Keratinocyte (primary cell): ENCODE measurements at regions not wholly inside any gene's neighbourhood (a gene's known extent, or its start where the extent isn't known, plus 50 kb on each side); places are given as distances from the start of the nearest gene placed in this dataset.

Experiments used
- DNase-seq: peaks from one replicate; pipeline ENCODE4 v3.0.0-alpha.2; 2011; ENCODE audit warnings: low read depth, missing footprints, low spot score
- FAIRE-seq: peaks from 2 replicates; lab custom pipeline; 2011; peaks lifted over from hg19 to GRCh38; lab: Jason Lieb, UNC
- H2AFZ ChIP-seq: 2 replicates; pipeline ENCODE4 v1.6.0; 2012; ENCODE audit warnings: low read length, control low read depth, inconsistent platforms; ENCODE audit not compliant: control insufficient read depth
- H3K27ac ChIP-seq: 2 replicates; pipeline ENCODE4 v1.5.1; 2011; ENCODE audit warnings: low read length; ENCODE audit not compliant: control insufficient read depth, insufficient read depth
- H3K27me3 ChIP-seq: 3 replicates; pipeline ENCODE4 v1.6.0; 2011; ENCODE audit warnings: low read length; ENCODE audit not compliant: control insufficient read depth, insufficient read depth; ENCODE audit errors: extremely low read depth
- H3K36me3 ChIP-seq, 2 experiments: 2 replicates in 1 of 2; 3 replicates in 1 of 2; pipeline ENCODE4 v1.5.1; 2011; ENCODE audit warnings: low read length in 2 of 2, mild to moderate bottlenecking in 1 of 2; ENCODE audit not compliant: control insufficient read depth in 2 of 2, insufficient read depth in 2 of 2; ENCODE audit errors: extremely low read depth in 1 of 2
- H3K4me1 ChIP-seq: 3 replicates; pipeline ENCODE4 v1.5.1; 2011; ENCODE audit warnings: low read length; ENCODE audit not compliant: control insufficient read depth, insufficient read depth; ENCODE audit errors: extremely low read depth
- H3K4me2 ChIP-seq: 3 replicates; pipeline ENCODE4 v1.6.0; 2011; ENCODE audit warnings: low read depth, low read length; ENCODE audit not compliant: control insufficient read depth, insufficient read depth; ENCODE audit errors: extremely low read depth
- H3K4me3 ChIP-seq, 3 experiments: fragments of 200-600 bp in 1 of 3; sonication (generic) in 1 of 3; 2 replicates in 2 of 3; 3 replicates in 1 of 3; pipeline ENCODE4 v1.5.1; 2011 to 2016; ENCODE audit warnings: low read length in 3 of 3, mild to moderate bottlenecking in 3 of 3, control low read depth in 2 of 3, inconsistent platforms in 1 of 3, low read depth in 1 of 3, mixed read lengths in 1 of 3, mixed run types in 1 of 3, moderate library complexity in 1 of 3; ENCODE audit not compliant: control insufficient read depth in 2 of 3, insufficient read depth in 2 of 3; ENCODE audit errors: extremely low read depth in 1 of 3
- H3K79me2 ChIP-seq: 2 replicates; pipeline ENCODE4 v1.6.0; 2012; ENCODE audit warnings: low read length; ENCODE audit not compliant: control insufficient read depth, insufficient read depth
- H3K9ac ChIP-seq: 3 replicates; pipeline ENCODE4 v1.6.0; 2011; ENCODE audit warnings: low read length; ENCODE audit not compliant: control insufficient read depth, insufficient read depth; ENCODE audit errors: extremely low read depth
- H3K9me1 ChIP-seq: 3 replicates; pipeline ENCODE4 v1.6.0; 2011; ENCODE audit warnings: low read length; ENCODE audit not compliant: control insufficient read depth, insufficient read depth; ENCODE audit errors: extremely low read depth
- H3K9me3 ChIP-seq: 2 replicates; pipeline ENCODE4 v1.5.1; 2012; ENCODE audit warnings: low read depth, low read length; ENCODE audit not compliant: control insufficient read depth
- H4K20me1 ChIP-seq: 3 replicates; pipeline ENCODE4 v1.6.0; 2011; ENCODE audit warnings: low read length; ENCODE audit not compliant: control insufficient read depth, insufficient read depth; ENCODE audit errors: extremely low read depth
- EZH2 ChIP-seq: IDR thresholded peaks from one replicate; pipeline ENCODE4 v1.6.1; 2012; ENCODE audit warnings: inconsistent platforms, mild to moderate bottlenecking, low read length, moderate library complexity
- dilution Hi-C: fragments of 300-500 bp; cut with MboI; formaldehyde crosslinking; loops from one replicate; pipeline ENCODE4 v1.7.0; 2020; ENCODE audit warnings: low sequenced_read_pairs; ENCODE audit not compliant: extremely low pct_ligation_motif_present
- TF ChIP-seq, protein P1 (sequence below), 3 experiments: IDR thresholded peaks in 1 of 3; conservative IDR thresholded peaks in 1 of 3; optimal IDR thresholded peaks in 1 of 3; 2 replicates in 2 of 3; 3 replicates in 1 of 3; pipeline versions ENCODE3 to v1.5.1; 2011; ENCODE audit warnings: low read length in 3 of 3, mild to moderate bottlenecking in 3 of 3, moderate library complexity in 2 of 3, control low read depth in 1 of 3, inconsistent platforms in 1 of 3; ENCODE audit not compliant: insufficient read depth in 2 of 3; ENCODE audit errors: extremely low read depth in 1 of 3

DNA sequence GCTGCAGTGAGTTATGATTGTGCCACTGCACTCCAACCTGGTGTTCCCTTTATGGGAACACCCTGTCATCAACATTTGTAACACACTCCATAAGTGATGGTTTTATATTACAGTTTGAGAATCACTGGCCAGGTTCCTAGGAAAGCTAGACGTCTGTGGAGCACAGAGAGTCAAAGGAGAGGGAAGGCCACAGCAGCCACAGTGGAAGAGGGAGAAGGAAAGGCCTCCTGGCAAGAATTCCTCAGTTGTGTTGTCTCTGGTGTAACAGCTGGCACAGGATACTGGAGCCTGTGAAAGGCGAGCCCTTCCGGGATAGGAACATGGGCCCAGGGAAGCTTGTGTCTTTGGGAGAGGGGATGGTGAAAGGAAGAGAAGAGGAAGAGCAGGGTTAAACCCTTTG is 360.5 kb upstream of the PIK3C3 start:
- H3K9me1 ChIP-seq, result no peaks in the 10 kb centered on the region
- no peaks in the 10 kb centered on the region for H4K20me1 ChIP-seq
- no peak overlapping the region for H3K27ac ChIP-seq
- TF ChIP-seq, protein P1, sequence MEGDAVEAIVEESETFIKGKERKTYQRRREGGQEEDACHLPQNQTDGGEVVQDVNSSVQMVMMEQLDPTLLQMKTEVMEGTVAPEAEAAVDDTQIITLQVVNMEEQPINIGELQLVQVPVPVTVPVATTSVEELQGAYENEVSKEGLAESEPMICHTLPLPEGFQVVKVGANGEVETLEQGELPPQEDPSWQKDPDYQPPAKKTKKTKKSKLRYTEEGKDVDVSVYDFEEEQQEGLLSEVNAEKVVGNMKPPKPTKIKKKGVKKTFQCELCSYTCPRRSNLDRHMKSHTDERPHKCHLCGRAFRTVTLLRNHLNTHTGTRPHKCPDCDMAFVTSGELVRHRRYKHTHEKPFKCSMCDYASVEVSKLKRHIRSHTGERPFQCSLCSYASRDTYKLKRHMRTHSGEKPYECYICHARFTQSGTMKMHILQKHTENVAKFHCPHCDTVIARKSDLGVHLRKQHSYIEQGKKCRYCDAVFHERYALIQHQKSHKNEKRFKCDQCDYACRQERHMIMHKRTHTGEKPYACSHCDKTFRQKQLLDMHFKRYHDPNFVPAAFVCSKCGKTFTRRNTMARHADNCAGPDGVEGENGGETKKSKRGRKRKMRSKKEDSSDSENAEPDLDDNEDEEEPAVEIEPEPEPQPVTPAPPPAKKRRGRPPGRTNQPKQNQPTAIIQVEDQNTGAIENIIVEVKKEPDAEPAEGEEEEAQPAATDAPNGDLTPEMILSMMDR (optimal IDR thresholded peaks at IDR 0.05 in 1 of 3, IDR thresholded peaks at IDR 0.05 in 1 of 3, conservative IDR thresholded peaks at IDR 0.05 in 1 of 3; ENCODE audit: extremely low read depth in 1 of 3, insufficient read depth in 2 of 3, low read length in 3 of 3), result no peak
- no peak for TF ChIP-seq EZH2
- H3K36me3 ChIP-seq, result no peaks in the 10 kb centered on the region
- no peak overlapping the region for H2AFZ ChIP-seq
- DNase-seq (no peak), FAIRE-seq (no peak)
- no peak overlapping the region for H3K4me3 ChIP-seq
- no peak overlapping the region for H3K4me2 ChIP-seq
- no peaks in the 10 kb centered on the region for H3K27me3 ChIP-seq
- dilution Hi-C loops, result no loop called here
- no peaks in the 10 kb centered on the region for H3K79me2 ChIP-seq
- no peak overlapping the region for H3K9ac ChIP-seq
- no peaks in the 10 kb centered on the region for H3K9me3 ChIP-seq
- H3K4me1 ChIP-seq, result no peaks in the 10 kb centered on the region

DNA sequence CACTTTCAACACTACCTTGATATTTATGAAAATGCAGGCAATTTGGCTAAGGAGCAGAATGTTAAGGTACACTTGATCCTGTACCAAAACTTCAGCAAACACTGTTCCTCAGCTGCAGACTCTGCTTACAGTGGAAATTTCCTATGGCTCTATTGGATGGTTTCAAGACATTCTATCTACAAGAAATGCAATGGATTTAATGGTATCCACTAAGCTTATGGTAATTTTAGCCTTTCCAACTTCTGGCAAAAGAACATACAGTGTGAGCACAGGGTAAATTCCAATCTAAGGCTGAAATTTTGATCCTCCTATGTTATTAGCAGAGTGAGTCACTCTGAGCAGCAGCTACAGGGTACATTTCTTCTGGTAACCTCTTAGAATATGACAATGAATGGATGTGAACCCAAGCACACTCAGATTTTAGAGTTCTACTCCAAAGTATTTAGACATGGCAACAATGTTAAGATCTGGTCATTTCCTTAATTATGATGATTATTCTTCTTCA is 361.8 kb upstream of the PIK3C3 start:
- Histone ChIP-seq H3K9me1 (no peaks in the 10 kb centered on the region), H3K4me1 (no peaks in the 10 kb centered on the region), H3K27me3 (no peaks in the 10 kb centered on the region), H3K9me3 (no peaks in the 10 kb centered on the region), H3K27ac (no peak overlapping the region), H3K4me2 (no peak overlapping the region), H4K20me1 (no peaks in the 10 kb centered on the region), H3K4me3 (no peak overlapping the region), H3K9ac (no peak overlapping the region), H2AFZ (no peak overlapping the region), H3K79me2 (no peaks in the 10 kb centered on the region), H3K36me3 (no peaks in the 10 kb centered on the region)
- TF ChIP-seq, protein P1 (optimal IDR thresholded peaks at IDR 0.05 in 1 of 3, IDR thresholded peaks at IDR 0.05 in 1 of 3, conservative IDR thresholded peaks at IDR 0.05 in 1 of 3; ENCODE audit: extremely low read depth in 1 of 3, insufficient read depth in 2 of 3, low read length in 3 of 3), result no peak
- TF ChIP-seq EZH2, result no peak
- DNase-seq (no peak), FAIRE-seq (no peak)
- dilution Hi-C loops, result no loop called here
